Endothelial cell of umbilical vein (primary cell): ENCODE measurements at regions not wholly inside any gene's neighbourhood (a gene's known extent, or its start where the extent isn't known, plus 50 kb on each side); places are given as distances from the start of the nearest gene placed in this dataset.

ENCODE experiments used
- BruUV-seq: library from RNA; stranded (reverse); fragments of 400-500 nt; replicated peaks from 2 replicates; lab custom pipeline; 2021; lab: Mats Ljungman, UMichigan
- CTCF ChIA-PET: fragments of 300-600, 350-600 bp; sonication (Branson Sonifier 250); formaldehyde crosslinking; loops from one replicate; lab custom pipeline; 2021; ENCODE audit warnings: antibody characterized with exemption, inconsistent platforms; lab: Charles Lee
- POLR2A ChIA-PET: fragments of 300-600, 350-600 bp; sonication (Branson Sonifier 250); formaldehyde crosslinking; loops from one replicate; lab custom pipeline; 2021; ENCODE audit warnings: antibody characterized with exemption, inconsistent platforms; lab: Charles Lee
- DNase-seq: peaks from one replicate; pipeline ENCODE4 v3.0.0-alpha.2; 2011; ENCODE audit warnings: low read depth, low spot score
- FAIRE-seq: peaks from 2 replicates; lab custom pipeline; 2011; peaks lifted over from hg19 to GRCh38; lab: Jason Lieb, UNC
- H2AFZ ChIP-seq: 2 replicates; pipeline ENCODE4 v1.6.0; 2012; ENCODE audit warnings: low read depth, low read length, control low read depth, inconsistent platforms
- H3K27ac ChIP-seq: 2 replicates; pipeline ENCODE4 v1.5.1; 2011; ENCODE audit warnings: low read depth, mild to moderate bottlenecking, control low read depth, low read length, moderate library complexity; ENCODE audit not compliant: insufficient read depth
- H3K27me3 ChIP-seq, 2 experiments: 2 replicates each; pipeline versions ENCODE4 v1.6.0 to v1.6.1; 2011; ENCODE audit warnings: low read length in 2 of 2, mixed read lengths in 1 of 2; ENCODE audit not compliant: control insufficient read depth in 2 of 2, insufficient read depth in 2 of 2
- H3K36me3 ChIP-seq, 2 experiments: 2 replicates in 1 of 2; 3 replicates in 1 of 2; pipeline ENCODE4 v1.5.1; 2011; ENCODE audit warnings: low read length in 2 of 2, mild to moderate bottlenecking in 1 of 2, moderate library complexity in 1 of 2; ENCODE audit not compliant: control insufficient read depth in 2 of 2, insufficient read depth in 2 of 2; ENCODE audit errors: extremely low read depth in 1 of 2
- H3K4me1 ChIP-seq: 3 replicates; pipeline ENCODE4 v1.5.1; 2011; ENCODE audit warnings: mild to moderate bottlenecking, low read length; ENCODE audit not compliant: control insufficient read depth, insufficient read depth; ENCODE audit errors: extremely low read depth
- H3K4me2 ChIP-seq: 2 replicates; pipeline ENCODE4 v1.6.1; 2011; ENCODE audit warnings: low read length, control low read depth, mixed read lengths; ENCODE audit not compliant: insufficient read depth
- H3K4me3 ChIP-seq, 3 experiments: fragments of 200-600 bp in 1 of 3; sonication (generic), shearing (Covaris generic) in 1 of 3; replicated peaks in 1 of 3; 2 replicates each; pipeline ENCODE4 v1.5.1; 2011 to 2016; ENCODE audit warnings: control low read depth in 3 of 3, low read length in 3 of 3, mild to moderate bottlenecking in 2 of 3, inconsistent platforms in 1 of 3, low read depth in 1 of 3, moderate library complexity in 1 of 3; ENCODE audit not compliant: insufficient read depth in 1 of 3
- H3K79me2 ChIP-seq: 2 replicates; pipeline ENCODE4 v1.6.0; 2012; ENCODE audit warnings: low read length, inconsistent platforms; ENCODE audit not compliant: control insufficient read depth, insufficient read depth
- H3K9ac ChIP-seq: replicated peaks from 2 replicates; pipeline ENCODE3; 2011; ENCODE audit warnings: low read length, control low read depth; ENCODE audit not compliant: insufficient read depth; ENCODE audit errors: extremely low read depth
- H3K9me1 ChIP-seq: replicated peaks from 3 replicates; pipeline ENCODE4 v1.6.0; 2011; ENCODE audit warnings: mild to moderate bottlenecking, low read length; ENCODE audit not compliant: control insufficient read depth, insufficient read depth; ENCODE audit errors: extremely low read depth
- H3K9me3 ChIP-seq: replicated peaks from 2 replicates; pipeline ENCODE4 v1.5.1; 2012; ENCODE audit warnings: low read length, inconsistent platforms; ENCODE audit not compliant: control insufficient read depth, insufficient read depth
- H4K20me1 ChIP-seq: replicated peaks from 2 replicates; pipeline ENCODE3; 2011; ENCODE audit warnings: mild to moderate bottlenecking, low read length; ENCODE audit not compliant: control insufficient read depth, insufficient read depth; ENCODE audit errors: extremely low read depth
- CTCF ChIP-seq, 2 donors: IDR thresholded peaks; 1 replicate in 1 of 2; 2 replicates in 1 of 2; pipeline ENCODE4 v1.5.1; 2011; ENCODE audit warnings: low read length in 2 of 2, mild to moderate bottlenecking in 2 of 2, moderate library complexity in 2 of 2, control low read depth in 1 of 2, inconsistent platforms in 1 of 2, low read depth in 1 of 2; ENCODE audit not compliant: insufficient read depth in 1 of 2; ENCODE audit errors: extremely low read depth in 1 of 2
- EZH2 ChIP-seq: IDR thresholded peaks from 2 replicates; pipeline ENCODE4 v1.6.1; 2012; ENCODE audit warnings: borderline replicate concordance, low read depth, mild to moderate bottlenecking, moderate library complexity, low read length, inconsistent platforms; ENCODE audit not compliant: severe bottlenecking
- FOS ChIP-seq: IDR thresholded peaks from 2 replicates; pipeline ENCODE4 v1.6.1; 2011; ENCODE audit warnings: mild to moderate bottlenecking, low read length, moderate library complexity, borderline replicate concordance; ENCODE audit not compliant: insufficient read depth
- GATA2 ChIP-seq: IDR thresholded peaks from 2 replicates; pipeline ENCODE4 v1.7.0; 2011; ENCODE audit warnings: low read depth, mild to moderate bottlenecking, moderate library complexity, mixed read lengths, low read length; ENCODE audit not compliant: insufficient read length, insufficient read depth
- JUN ChIP-seq: IDR thresholded peaks from 2 replicates; pipeline ENCODE4 v1.6.1; 2011; ENCODE audit warnings: borderline replicate concordance, low read depth; ENCODE audit not compliant: insufficient read length, insufficient read depth
- MAX ChIP-seq: IDR thresholded peaks from 2 replicates; pipeline ENCODE4 v1.6.1; 2011; ENCODE audit not compliant: insufficient read depth, insufficient read length
- MYC ChIP-seq: IDR thresholded peaks from one replicate; pipeline ENCODE4 v1.6.1; 2011; ENCODE audit warnings: mild to moderate bottlenecking, low read depth, low read length
- POLR2A ChIP-seq: IDR thresholded peaks from 2 replicates; pipeline ENCODE4 v1.6.1; 2012; ENCODE audit warnings: low read depth, mild to moderate bottlenecking, control low read depth, low read length
- POLR2AphosphoS5 ChIP-seq: IDR thresholded peaks from 2 replicates; pipeline ENCODE4 v1.6.1; 2012; ENCODE audit warnings: low read depth, mild to moderate bottlenecking, control low read depth, low read length, moderate library complexity; ENCODE audit not compliant: insufficient read depth
- dilution Hi-C: fragments of 300-500 bp; cut with MboI; formaldehyde crosslinking; loops from one replicate; pipeline ENCODE4 v1.15.0; 2019; ENCODE audit warnings: low sequenced_read_pairs; ENCODE audit not compliant: extremely low pct_ligation_motif_present
- intact Hi-C: fragments of 100-400 bp; cut with micrococcal nuclease; formaldehyde crosslinking; loops from one replicate; pipeline ENCODE4 v1.10.0; 2022

GRCh38 chr7:152492952-152493351 is 57.1 kb upstream of the KMT2C start:
- BruUV-seq, result no TSS peak
- no peaks in the 10 kb centered on the region for H3K27me3 ChIP-seq
- TF ChIP-seq POLR2A (no peak), EZH2 (no peak), FOS (no peak), MAX (no peak), POLR2AphosphoS5 (no peak), MYC (no peak), CTCF (IDR thresholded peaks at IDR 0.05; ENCODE audit: extremely low read depth in 1 of 2, insufficient read depth in 1 of 2, low read depth in 1 of 2, low read length in 2 of 2) (no peak), JUN (no peak), GATA2 (no peak)
- intact Hi-C loops (no loop called here), dilution Hi-C loops (no loop called here)
- no peak overlapping the region for H3K27ac ChIP-seq
- DNase-seq, result no peak
- no peaks in the 10 kb centered on the region for H3K9me3 ChIP-seq
- FAIRE-seq, result no peak
- no peak overlapping the region for H3K9ac ChIP-seq
- H3K9me1 ChIP-seq, result no peaks in the 10 kb centered on the region
- CTCF ChIA-PET, result interaction anchor here (0.8 to 1.1 kb wide), 2 partner anchors 25 to 151 kb away, joined by 3 read pairs; no protein-coding TSS in a partner anchor
- POLR2A ChIA-PET, result no interaction called here
- H3K4me2 ChIP-seq, result no peak overlapping the region
- H3K79me2 ChIP-seq, result no peaks in the 10 kb centered on the region
- no peaks in the 10 kb centered on the region for H3K4me1 ChIP-seq
- H2AFZ ChIP-seq, result no peak overlapping the region
- no peaks in the 10 kb centered on the region for H4K20me1 ChIP-seq
- no peaks in the 10 kb centered on the region for H3K36me3 ChIP-seq
- no peak overlapping the region for H3K4me3 ChIP-seq
